ENCODE measurements at regions not wholly inside any gene's neighbourhood (a gene's known extent, or its start where the extent isn't known, plus 50 kb on each side); places are given as distances from the start of the nearest gene placed in this dataset.

- TF ChIP-seq CTCF (IDR thresholded peaks at IDR 0.05) (no peak), POLR2A (IDR thresholded peaks at IDR 0.05) (no peak)
- H3K4me3 ChIP-seq (ENCODE audit: low read depth, poor library complexity, severe bottlenecking) = no peak overlapping the region
- no peak for DNase-seq (ENCODE audit: low spot score in 2 of 2)
- intact Hi-C loops (cut with DNase I; ENCODE audit: low total_unique reads) = no loop called here
- 71 to 72% methylated on average over 4 of the region's 4 CpGs for WGBS, 2 donors
These were observed 162.7 kb upstream of the ADRA1D start for GRCh38 chr20:4411744-4412143.

- no peak for TF ChIP-seq CTCF (IDR thresholded peaks at IDR 0.05)
- TF ChIP-seq POLR2A (IDR thresholded peaks at IDR 0.05) = no peak
- DNase-seq (ENCODE audit: low spot score in 2 of 2) = no peak
- intact Hi-C loops (cut with DNase I; ENCODE audit: low total_unique reads) = no loop called here
- WGBS, 2 donors = 77 to 86% methylated on average over 3 of the region's 4 CpGs
- no peak overlapping the region for H3K4me3 ChIP-seq (ENCODE audit: low read depth, poor library complexity, severe bottlenecking)
These were observed 157.5 kb upstream of the ADRA1D start for GRCh38 chr20:4406627-4407026.

- no peak for DNase-seq (ENCODE audit: low spot score in 2 of 2)
- H3K4me3 ChIP-seq (ENCODE audit: low read depth, poor library complexity, severe bottlenecking) = no peak overlapping the region
- intact Hi-C loops (cut with DNase I; ENCODE audit: low total_unique reads) = no loop called here
- WGBS, 2 donors = 71 to 74% methylated on average over 3 of the region's 3 CpGs
- TF ChIP-seq CTCF (IDR thresholded peaks at IDR 0.05) (no peak), POLR2A (IDR thresholded peaks at IDR 0.05) (no peak)
These were observed 152.5 kb upstream of the ADRA1D start for GRCh38 chr20:4401601-4402000.

- no peak for TF ChIP-seq CTCF (IDR thresholded peaks at IDR 0.05)
- TF ChIP-seq POLR2A (IDR thresholded peaks at IDR 0.05) = no peak
- DNase-seq (ENCODE audit: low spot score in 2 of 2) = no peak
- intact Hi-C loops (cut with DNase I; ENCODE audit: low total_unique reads) = loop anchor here (5.0 kb wide), 1 partner anchor 227 kb away; no protein-coding TSS in a partner anchor
- 79 to 86% methylated on average over 4 of the region's 4 CpGs for WGBS, 2 donors
- no peak overlapping the region for H3K4me3 ChIP-seq (ENCODE audit: low read depth, poor library complexity, severe bottlenecking)
These were observed 135.9 kb upstream of the ADRA1D start for GRCh38 chr20:4384961-4385360.

- WGBS, 2 donors = 71 to 75% methylated on average over 5 of the region's 5 CpGs
- H3K4me3 ChIP-seq (ENCODE audit: low read depth, poor library complexity, severe bottlenecking) = no peak overlapping the region
- TF ChIP-seq CTCF (IDR thresholded peaks at IDR 0.05) (no peak), POLR2A (IDR thresholded peaks at IDR 0.05) (no peak)
- intact Hi-C loops (cut with DNase I; ENCODE audit: low total_unique reads) = loop anchor here (5.0 kb wide), 1 partner anchor 228 kb away; no protein-coding TSS in a partner anchor
- no peak for DNase-seq (ENCODE audit: low spot score in 2 of 2)
These were observed 134.9 kb upstream of the ADRA1D start for GRCh38 chr20:4383961-4384360.

GRCh38 chr20:4375881-4376280 is 126.8 kb upstream of the ADRA1D start:
- intact Hi-C loops (cut with DNase I; ENCODE audit: low total_unique reads) = no loop called here

More at GRCh38 chr20:4375881-4376280, 126.8 kb upstream of the ADRA1D start:
- no peak for TF ChIP-seq POLR2A (IDR thresholded peaks at IDR 0.05)
- TF ChIP-seq CTCF (IDR thresholded peaks at IDR 0.05) = no peak
- H3K4me3 ChIP-seq (ENCODE audit: low read depth, poor library complexity, severe bottlenecking) = no peak overlapping the region
- no peak for DNase-seq (ENCODE audit: low spot score in 2 of 2)
- WGBS, 2 donors = 18 to 19% methylated on average over 4 of the region's 4 CpGs

All from lower leg skin (tissue), 4 donors.